ENCODE measurements at regions not wholly inside any gene's neighbourhood (a gene's known extent, or its start where the extent isn't known, plus 50 kb on each side); places are given as distances from the start of the nearest gene placed in this dataset.

DNA sequence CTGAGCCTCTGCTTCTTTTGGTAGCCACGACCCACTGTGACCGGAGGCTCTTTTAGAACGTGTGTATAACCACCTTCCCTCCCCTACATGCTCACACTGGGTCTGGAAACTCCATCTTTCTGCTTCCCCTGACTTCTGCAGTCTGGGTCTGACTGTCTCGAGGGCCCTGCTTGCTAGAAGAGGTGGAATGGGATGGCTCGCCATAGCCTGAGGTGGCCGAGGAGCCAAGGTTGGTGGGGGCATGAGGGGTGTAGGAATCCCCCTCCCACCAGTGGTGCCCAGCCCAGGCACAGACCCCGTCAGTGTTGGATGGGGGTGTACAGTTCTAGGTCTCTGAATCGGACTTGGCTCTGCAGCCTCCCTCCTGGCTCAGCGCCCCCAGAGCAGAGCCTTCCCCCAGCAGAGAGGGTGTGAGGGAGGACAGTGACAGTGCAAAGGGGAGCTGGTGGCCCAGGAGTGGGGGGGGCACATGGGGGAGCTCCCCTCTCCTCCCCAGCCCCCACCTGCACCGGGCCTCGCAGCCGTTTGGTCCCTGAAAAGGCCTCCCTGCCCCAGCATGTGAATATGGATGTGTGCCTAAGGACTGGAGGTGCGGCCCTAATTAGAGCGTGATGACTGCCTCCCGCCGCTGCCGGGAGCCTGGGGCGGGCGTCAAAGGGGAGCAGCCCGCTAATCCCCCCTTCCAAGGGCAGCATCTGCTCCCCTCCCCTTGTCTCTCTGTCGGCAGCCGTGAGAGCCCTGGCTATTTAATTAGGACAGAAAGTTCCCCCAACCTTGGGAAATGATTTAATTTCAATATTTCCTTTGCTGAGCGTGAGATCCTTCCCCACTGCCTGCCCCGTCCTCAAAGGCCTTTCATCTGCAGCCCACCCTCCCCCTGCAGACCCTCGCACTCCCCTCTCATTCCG lies 196.2 kb upstream of the C14orf180 start:
- DNase-seq (ENCODE audit: low read depth), result no peak
- TF ChIP-seq, protein P1, sequence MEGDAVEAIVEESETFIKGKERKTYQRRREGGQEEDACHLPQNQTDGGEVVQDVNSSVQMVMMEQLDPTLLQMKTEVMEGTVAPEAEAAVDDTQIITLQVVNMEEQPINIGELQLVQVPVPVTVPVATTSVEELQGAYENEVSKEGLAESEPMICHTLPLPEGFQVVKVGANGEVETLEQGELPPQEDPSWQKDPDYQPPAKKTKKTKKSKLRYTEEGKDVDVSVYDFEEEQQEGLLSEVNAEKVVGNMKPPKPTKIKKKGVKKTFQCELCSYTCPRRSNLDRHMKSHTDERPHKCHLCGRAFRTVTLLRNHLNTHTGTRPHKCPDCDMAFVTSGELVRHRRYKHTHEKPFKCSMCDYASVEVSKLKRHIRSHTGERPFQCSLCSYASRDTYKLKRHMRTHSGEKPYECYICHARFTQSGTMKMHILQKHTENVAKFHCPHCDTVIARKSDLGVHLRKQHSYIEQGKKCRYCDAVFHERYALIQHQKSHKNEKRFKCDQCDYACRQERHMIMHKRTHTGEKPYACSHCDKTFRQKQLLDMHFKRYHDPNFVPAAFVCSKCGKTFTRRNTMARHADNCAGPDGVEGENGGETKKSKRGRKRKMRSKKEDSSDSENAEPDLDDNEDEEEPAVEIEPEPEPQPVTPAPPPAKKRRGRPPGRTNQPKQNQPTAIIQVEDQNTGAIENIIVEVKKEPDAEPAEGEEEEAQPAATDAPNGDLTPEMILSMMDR (conservative IDR thresholded peaks at IDR 0.05; ENCODE audit: control insufficient read depth, insufficient read depth, low read depth, low read length), result no peak
- no peak overlapping the region for H3K4me3 ChIP-seq (ENCODE audit: control insufficient read depth, low read depth, low read length)

DNA sequence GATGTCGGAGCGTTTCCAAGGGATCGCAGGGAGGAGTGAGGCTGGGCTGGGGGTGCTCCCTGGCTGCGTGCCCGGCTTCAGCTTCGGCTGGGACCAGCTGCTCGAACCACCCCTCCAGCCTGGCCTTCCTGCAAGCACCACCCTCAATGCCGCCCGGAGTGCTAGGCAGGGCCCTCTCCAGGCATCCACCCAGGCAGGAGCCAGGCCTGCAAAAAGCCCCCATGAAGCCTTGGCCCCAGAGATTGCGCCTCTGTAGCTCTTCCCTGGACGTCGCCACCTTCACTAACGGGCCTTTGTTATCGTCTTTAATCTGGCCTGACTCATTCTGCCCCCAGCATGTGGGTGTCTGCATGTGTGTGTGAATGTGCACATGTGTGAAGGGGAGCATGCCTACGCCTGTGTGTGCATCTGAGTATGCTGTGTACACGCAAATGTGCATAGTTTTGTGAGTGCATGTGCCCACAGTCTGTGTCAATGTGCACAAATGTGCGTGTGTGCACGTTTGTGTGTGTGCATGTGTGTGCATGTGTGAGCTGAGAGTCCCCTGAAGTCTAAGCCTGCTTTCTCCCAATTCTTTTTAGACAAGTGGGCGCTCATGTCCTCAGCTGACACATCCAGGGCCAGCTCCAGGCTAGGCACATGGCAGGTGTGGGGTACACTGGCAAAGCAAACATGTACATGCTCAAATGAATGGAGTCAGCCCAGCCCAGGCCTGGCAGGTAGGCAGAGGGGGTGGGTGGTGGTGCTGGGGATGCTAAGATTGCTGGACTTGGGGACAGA lies 195.4 kb upstream of the C14orf180 start:
- DNase-seq (ENCODE audit: low read depth), result no peak
- H3K4me3 ChIP-seq (ENCODE audit: control insufficient read depth, low read depth, low read length), result no peak overlapping the region
- TF ChIP-seq, protein P1 (conservative IDR thresholded peaks at IDR 0.05; ENCODE audit: control insufficient read depth, insufficient read depth, low read depth, low read length), result no peak

DNA sequence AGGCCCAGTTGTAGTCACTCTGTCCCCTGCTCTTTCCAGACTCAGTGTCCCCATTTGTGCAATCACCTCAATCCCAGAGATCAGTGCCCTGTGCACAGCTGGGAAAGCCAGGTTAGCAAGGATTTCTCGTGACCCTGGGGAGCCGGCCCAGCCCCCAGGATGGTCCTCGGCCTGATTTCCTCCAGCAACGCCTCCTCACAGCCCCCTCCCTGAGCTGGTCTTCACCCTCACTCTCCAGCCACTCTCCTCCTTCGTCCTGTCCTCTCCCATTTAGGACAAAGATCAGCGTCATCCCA lies 194.8 kb upstream of the C14orf180 start:
- no peak overlapping the region for H3K4me3 ChIP-seq (ENCODE audit: control insufficient read depth, low read depth, low read length)
- no peak for DNase-seq (ENCODE audit: low read depth)
- TF ChIP-seq, protein P1 (conservative IDR thresholded peaks at IDR 0.05; ENCODE audit: control insufficient read depth, insufficient read depth, low read depth, low read length), result no peak

DNA sequence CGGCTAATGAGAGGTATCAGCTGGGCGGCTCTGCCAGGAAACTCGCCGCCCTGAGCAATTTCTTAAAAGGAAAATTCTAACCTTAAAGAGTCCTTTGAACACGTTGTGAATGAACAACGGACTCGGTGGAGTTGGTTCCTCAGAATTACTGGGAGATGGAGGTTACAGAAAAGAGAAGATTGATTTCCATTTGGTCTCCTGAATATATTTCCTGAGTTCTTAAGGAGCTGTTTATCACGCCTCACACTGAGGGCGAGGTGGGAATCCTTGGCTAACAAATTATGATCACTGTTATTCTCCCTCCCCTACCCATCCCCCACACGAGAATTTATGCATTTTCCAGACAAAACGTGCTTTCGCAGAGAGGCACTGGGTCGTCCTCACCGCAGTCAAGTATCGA lies 194.5 kb upstream of the C14orf180 start:
- TF ChIP-seq, protein P1 (conservative IDR thresholded peaks at IDR 0.05; ENCODE audit: control insufficient read depth, insufficient read depth, low read depth, low read length), result no peak
- DNase-seq (ENCODE audit: low read depth), result no peak
- no peak overlapping the region for H3K4me3 ChIP-seq (ENCODE audit: control insufficient read depth, low read depth, low read length)

DNA sequence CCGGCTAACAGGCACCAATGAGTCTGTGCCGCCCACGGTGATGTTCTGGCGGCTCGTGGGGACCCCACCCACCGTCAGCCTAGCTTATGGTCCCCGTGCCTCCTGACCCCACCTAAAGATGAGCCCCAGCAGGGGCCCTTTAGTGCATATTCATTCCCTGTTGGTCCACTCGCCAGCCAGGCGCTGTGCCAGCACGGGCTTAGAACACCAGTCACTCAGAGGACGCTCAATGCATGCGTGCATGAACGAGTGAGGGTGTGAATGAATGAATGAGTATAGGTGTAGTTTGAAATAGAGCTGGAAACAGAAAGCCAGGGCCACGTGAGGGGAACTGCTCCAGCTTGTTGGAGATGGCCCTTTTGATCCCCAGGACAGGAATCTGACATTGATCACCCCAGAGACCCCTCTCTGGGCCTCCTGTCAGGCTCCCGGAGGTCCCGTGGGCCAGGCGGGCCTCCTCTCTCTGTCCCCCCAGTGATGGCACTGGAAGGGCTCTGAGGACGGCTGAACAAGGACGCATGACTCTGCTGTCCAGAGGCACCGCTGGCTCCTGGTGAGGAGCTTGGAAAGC lies 193.9 kb upstream of the C14orf180 start:
- no peak overlapping the region for H3K4me3 ChIP-seq (ENCODE audit: control insufficient read depth, low read depth, low read length)
- TF ChIP-seq, protein P1 (conservative IDR thresholded peaks at IDR 0.05; ENCODE audit: control insufficient read depth, insufficient read depth, low read depth, low read length), result no peak
- no peak for DNase-seq (ENCODE audit: low read depth)

DNA sequence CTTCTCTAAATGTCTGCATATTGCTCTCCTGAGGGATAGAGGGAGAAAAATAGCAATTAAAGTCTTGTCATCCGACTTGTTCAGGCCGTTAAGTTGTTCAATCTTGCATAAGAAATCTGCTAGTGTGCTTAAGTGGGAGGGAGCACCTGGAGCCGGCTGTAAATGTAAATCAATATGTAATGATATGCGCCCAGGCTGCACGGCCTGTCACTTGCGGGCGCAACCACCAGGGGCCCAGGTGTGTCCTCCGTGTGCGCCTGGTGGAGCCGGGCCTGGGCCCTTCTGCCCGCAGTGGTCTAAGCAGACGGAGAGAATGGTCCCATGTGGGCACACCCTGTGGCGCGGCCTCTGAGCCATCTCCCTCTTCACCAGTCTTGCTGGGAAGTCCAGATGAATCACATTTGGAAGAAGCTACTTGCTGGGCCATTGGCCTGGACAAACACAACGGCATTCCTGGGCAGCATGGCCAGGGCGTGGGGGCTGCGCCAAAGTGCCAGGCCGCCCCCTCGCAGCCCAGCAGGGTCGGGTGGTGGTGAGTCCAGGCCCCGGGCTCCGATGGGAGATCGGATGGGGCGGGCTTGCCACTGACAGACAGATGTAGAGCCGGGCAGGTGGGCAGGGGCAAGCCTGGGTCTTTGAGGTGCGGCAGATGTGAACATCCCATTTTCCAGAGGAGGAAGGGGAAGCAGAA lies 193.3 kb upstream of the C14orf180 start:
- H3K4me3 ChIP-seq (ENCODE audit: control insufficient read depth, low read depth, low read length), result no peak overlapping the region
- no peak for DNase-seq (ENCODE audit: low read depth)
- TF ChIP-seq, protein P1 (conservative IDR thresholded peaks at IDR 0.05; ENCODE audit: control insufficient read depth, insufficient read depth, low read depth, low read length), result no peak
